Testis (tissue), 2 donors: ENCODE measurements at regions not wholly inside any gene's neighbourhood (a gene's known extent, or its start where the extent isn't known, plus 50 kb on each side); places are given as distances from the start of the nearest gene placed in this dataset.

ENCODE experiments used
- DNase-seq: peaks from one replicate; pipeline ENCODE4 v3.0.0-alpha.2; 2019
- H3K27ac ChIP-seq, 2 donors: fragments of 200-600 bp; sonication (generic); one replicate each; pipeline ENCODE4 v1.5.1; 2019
- H3K27me3 ChIP-seq: fragments of 200-600 bp; sonication (generic); one replicate; pipeline ENCODE4 v1.5.1; 2019
- H3K36me3 ChIP-seq: fragments of 200-600 bp; sonication (generic); one replicate; pipeline ENCODE4 v1.5.1; 2017; ENCODE audit warnings: low read depth; ENCODE audit errors: missing control alignments
- H3K4me1 ChIP-seq: fragments of 200-600 bp; sonication (generic); one replicate; pipeline ENCODE4 v1.5.1; 2019
- H3K4me3 ChIP-seq, 2 donors: fragments of 200-600 bp; sonication (generic); one replicate each; pipeline ENCODE4 v1.5.1; 2017 to 2019
- H3K9me3 ChIP-seq: fragments of 200-600 bp; sonication (generic); one replicate; pipeline ENCODE4 v1.5.1; 2017
- POLR2A ChIP-seq: fragments of 450-650 bp; IDR thresholded peaks from one replicate; pipeline ENCODE4 v1.6.1; 2017; ENCODE audit warnings: antibody characterized with exemption, mild to moderate bottlenecking, moderate library complexity
- WGBS, 2 donors: methylation state at CpG; one replicate each; pipeline ENCODE4 v1.1.5; 2018; 5-methylcytosine and 5-hydroxymethylcytosine counted together
- intact Hi-C: fragments of 100-400 bp; cut with DNase I; formaldehyde crosslinking; loops from one replicate; pipeline ENCODE4 v1.15.1; 2023; ENCODE audit warnings: low total_unique reads
- TF ChIP-seq, protein P1 (sequence below), 3 experiments: fragments of 450-650 bp in 2 of 3; fragments of 200-600 bp in 1 of 3; sonication (generic) in 1 of 3; IDR thresholded peaks; one replicate each; pipeline ENCODE4 v1.5.1; 2016 to 2019; ENCODE audit warnings: antibody characterized with exemption in 3 of 3, mild to moderate bottlenecking in 2 of 3, moderate library complexity in 1 of 3

DNA sequence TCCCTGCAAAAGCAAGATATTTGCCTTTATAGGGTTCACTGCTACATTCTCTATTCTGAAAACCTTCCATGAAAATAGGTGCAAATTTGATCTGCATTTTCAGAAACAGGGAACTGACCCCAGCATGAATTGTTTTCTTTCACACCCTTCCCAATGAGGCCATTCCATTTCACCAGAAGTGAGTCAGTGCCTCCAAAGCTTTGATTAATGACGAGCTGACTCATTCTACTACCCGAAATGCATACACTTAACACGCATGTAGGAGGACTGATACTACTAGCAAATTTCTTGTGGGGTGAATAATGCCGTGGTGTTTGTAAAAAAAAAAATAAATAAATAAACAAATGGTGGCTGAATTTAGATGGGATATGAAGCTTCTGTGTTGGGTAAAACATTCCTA is 146.9 kb upstream of the FGF13 start:
- TF ChIP-seq, protein P1, sequence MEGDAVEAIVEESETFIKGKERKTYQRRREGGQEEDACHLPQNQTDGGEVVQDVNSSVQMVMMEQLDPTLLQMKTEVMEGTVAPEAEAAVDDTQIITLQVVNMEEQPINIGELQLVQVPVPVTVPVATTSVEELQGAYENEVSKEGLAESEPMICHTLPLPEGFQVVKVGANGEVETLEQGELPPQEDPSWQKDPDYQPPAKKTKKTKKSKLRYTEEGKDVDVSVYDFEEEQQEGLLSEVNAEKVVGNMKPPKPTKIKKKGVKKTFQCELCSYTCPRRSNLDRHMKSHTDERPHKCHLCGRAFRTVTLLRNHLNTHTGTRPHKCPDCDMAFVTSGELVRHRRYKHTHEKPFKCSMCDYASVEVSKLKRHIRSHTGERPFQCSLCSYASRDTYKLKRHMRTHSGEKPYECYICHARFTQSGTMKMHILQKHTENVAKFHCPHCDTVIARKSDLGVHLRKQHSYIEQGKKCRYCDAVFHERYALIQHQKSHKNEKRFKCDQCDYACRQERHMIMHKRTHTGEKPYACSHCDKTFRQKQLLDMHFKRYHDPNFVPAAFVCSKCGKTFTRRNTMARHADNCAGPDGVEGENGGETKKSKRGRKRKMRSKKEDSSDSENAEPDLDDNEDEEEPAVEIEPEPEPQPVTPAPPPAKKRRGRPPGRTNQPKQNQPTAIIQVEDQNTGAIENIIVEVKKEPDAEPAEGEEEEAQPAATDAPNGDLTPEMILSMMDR (IDR thresholded peaks at IDR 0.05): no peak
- no peak for TF ChIP-seq POLR2A
- Histone ChIP-seq H3K36me3 (no peaks in the 10 kb centered on the region), H3K4me1 (no peaks in the 10 kb centered on the region), H3K27me3 (no peaks in the 10 kb centered on the region), H3K4me3 (no peak overlapping the region), H3K9me3 (no peaks in the 10 kb centered on the region), H3K27ac (no peak overlapping the region)
- WGBS, 2 donors: 78 to 93% methylated on average over 4 of the region's 4 CpGs
- no peak for DNase-seq
- intact Hi-C loops: no loop called here

DNA sequence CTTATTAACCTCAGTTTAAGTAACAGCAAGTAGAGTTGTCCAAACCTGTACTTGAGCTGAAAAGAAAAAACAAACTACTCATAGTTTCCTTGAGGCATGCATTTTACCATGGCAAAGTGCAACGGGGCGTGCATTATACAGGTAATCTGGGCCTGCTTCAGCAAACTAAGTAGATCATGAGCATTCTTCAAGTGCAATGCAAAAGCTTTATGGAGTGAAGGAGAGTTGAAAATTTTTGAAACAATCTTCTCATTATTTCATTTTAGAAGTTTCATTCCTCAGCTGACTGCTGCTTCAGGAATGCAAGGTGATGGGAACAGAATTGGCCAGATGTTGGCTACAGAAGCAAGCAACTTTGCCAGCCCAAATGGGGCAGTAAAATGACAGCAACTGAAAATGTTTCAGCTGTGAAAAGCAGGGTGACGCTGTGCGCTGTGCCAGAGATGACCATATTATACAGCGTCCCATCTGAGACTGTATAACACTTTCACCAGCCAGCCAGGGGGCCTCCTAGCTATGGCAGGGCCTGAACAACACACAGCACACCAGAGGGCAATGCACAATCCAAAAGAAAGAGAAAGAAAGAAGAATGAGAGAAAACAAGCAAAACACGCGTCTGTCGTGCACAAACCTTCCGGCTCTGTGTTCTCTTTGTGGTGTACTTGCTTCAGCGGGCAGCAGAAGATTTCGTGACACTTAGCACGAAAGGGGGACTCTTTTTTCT is 145.5 kb upstream of the FGF13 start:
- 86 to 90% methylated on average over 9 to 12 of the region's 12 CpGs for WGBS, 2 donors
- Histone ChIP-seq H3K36me3 (no peaks in the 10 kb centered on the region), H3K4me3 (no peak overlapping the region), H3K4me1 (no peaks in the 10 kb centered on the region), H3K9me3 (no peaks in the 10 kb centered on the region), H3K27me3 (no peaks in the 10 kb centered on the region), H3K27ac (no peak overlapping the region)
- DNase-seq: no peak
- intact Hi-C loops: no loop called here
- TF ChIP-seq POLR2A: no peak
- TF ChIP-seq, protein P1 (IDR thresholded peaks at IDR 0.05): no peak

DNA sequence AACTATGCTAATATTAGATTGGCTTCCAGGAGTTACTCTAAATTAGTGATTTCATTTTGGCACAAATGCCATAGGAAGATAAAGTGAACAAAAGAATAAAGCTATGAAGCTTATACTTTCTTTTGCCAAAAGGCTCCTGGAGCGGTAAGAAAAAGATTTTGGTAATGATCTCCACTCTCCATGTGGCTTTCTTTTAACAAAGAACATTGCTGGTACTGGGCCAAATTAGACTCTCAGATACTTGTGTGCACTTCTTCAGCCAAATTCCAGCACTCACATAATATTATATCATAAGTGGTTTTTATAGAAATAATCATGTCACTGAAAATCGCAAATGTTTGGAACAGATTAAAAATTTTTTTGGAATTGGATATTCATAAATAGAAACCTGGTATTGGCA is 142.4 kb upstream of the FGF13 start:
- H3K36me3 ChIP-seq: no peaks in the 10 kb centered on the region
- H3K9me3 ChIP-seq: no peaks in the 10 kb centered on the region
- no peaks in the 10 kb centered on the region for H3K27me3 ChIP-seq
- TF ChIP-seq, protein P1 (IDR thresholded peaks at IDR 0.05): no peak
- no peak for TF ChIP-seq POLR2A
- H3K4me1 ChIP-seq: no peaks in the 10 kb centered on the region
- H3K4me3 ChIP-seq: no peak overlapping the region
- no peak overlapping the region for H3K27ac ChIP-seq
- no peak for DNase-seq
- 39 to 62% methylated on average over 2 of the region's 2 CpGs for WGBS, 2 donors
- intact Hi-C loops: no loop called here

DNA sequence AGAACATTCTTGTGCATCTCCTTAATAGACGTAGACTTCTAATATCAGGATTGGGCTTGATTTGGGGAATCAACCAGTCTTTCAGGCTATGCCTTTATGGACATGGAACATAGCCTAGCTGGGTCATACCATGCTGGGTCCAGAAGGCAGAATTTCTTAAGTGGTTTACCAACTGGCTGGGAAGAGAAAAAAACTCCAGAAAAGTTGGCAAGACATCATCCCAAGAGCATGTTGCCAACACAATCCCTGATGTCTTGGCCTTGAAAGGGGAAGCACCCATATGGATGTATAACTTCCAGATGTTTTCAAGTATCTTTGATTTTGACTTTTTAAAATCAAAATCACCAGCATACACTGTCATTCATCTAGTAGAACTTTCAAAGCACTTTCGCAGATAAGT is 138.0 kb upstream of the FGF13 start:
- Histone ChIP-seq H3K4me1 (no peaks in the 10 kb centered on the region), H3K27ac (no peak overlapping the region), H3K4me3 (no peak overlapping the region), H3K9me3 (no peaks in the 10 kb centered on the region), H3K36me3 (no peaks in the 10 kb centered on the region), H3K27me3 (no peaks in the 10 kb centered on the region)
- WGBS, 2 donors: 88 to 89% methylated on average over 2 of the region's 2 CpGs
- no peak for DNase-seq
- intact Hi-C loops: no loop called here
- no peak for TF ChIP-seq POLR2A
- TF ChIP-seq, protein P1 (IDR thresholded peaks at IDR 0.05): no peak

DNA sequence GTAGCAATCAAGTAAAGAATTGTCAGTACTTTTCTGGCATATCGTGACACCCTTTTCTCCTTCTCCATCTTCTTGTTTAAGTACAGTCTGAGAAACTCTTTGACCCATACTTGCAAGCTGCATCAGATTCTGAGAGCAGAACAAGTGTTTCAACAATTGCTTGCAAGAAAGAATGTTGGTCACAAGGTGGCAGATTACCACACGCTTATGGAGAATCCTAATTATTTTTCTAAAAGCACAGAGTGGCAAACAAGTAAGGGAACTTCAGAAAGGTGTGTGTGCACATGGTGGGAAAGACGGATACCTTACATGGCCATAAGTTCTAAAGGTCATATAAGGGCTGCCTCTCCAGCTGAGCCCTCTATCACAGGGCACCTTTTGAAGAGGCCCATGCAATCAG is 136.4 kb upstream of the FGF13 start:
- TF ChIP-seq POLR2A: no peak
- TF ChIP-seq, protein P1 (IDR thresholded peaks at IDR 0.05): no peak
- Histone ChIP-seq H3K4me1 (no peaks in the 10 kb centered on the region), H3K27ac (no peak overlapping the region), H3K36me3 (no peaks in the 10 kb centered on the region), H3K4me3 (no peak overlapping the region), H3K9me3 (no peaks in the 10 kb centered on the region), H3K27me3 (no peaks in the 10 kb centered on the region)
- 49 to 62% methylated on average over 3 of the region's 3 CpGs for WGBS, 2 donors
- intact Hi-C loops: no loop called here
- no peak for DNase-seq
